SK-N-SH treated with all-trans-retinoic acid at 6 μM for 48 hours (cell line): ENCODE measurements at regions not wholly inside any gene's neighbourhood (a gene's known extent, or its start where the extent isn't known, plus 50 kb on each side); places are given as distances from the start of the nearest gene placed in this dataset.

Source experiments
- ATAC-seq: fragments of 200-7000 bp; cut with Tn5 transposase; 3 replicates; pipeline ENCODE4 v1.9.1; 2020; ENCODE audit warnings: mild to moderate bottlenecking, moderate library complexity
- ARNTL ChIP-seq: fragments of 450-650 bp; formaldehyde crosslinking; IDR thresholded peaks from 2 replicates; pipeline ENCODE4 v1.5.0; 2020; ENCODE audit warnings: low read depth, mild to moderate bottlenecking, moderate library complexity, borderline replicate concordance
- BACH2 ChIP-seq: fragments of 250-450 bp; sonication (Bioruptor Pico); IDR thresholded peaks from 2 replicates; pipeline ENCODE4 v1.9.0; 2021; ENCODE audit warnings: mild to moderate bottlenecking, borderline replicate concordance
- CREB5 ChIP-seq: fragments of 250-450 bp; sonication (Bioruptor Pico); IDR thresholded peaks from 2 replicates; pipeline ENCODE4 v1.5.1; 2020; ENCODE audit warnings: low read depth, mild to moderate bottlenecking, moderate library complexity
- CSDC2 ChIP-seq: fragments of 250-450 bp; sonication (Bioruptor Pico); IDR thresholded peaks from 2 replicates; pipeline ENCODE4 v1.5.0; 2020; ENCODE audit warnings: mild to moderate bottlenecking, moderate library complexity
- CSRNP3 ChIP-seq: fragments of 250-450 bp; sonication (Bioruptor Pico); IDR thresholded peaks from 2 replicates; pipeline ENCODE4 v1.5.1; 2021; ENCODE audit warnings: mild to moderate bottlenecking, moderate library complexity
- ESRRG ChIP-seq: fragments of 250-450 bp; sonication (Bioruptor Pico); IDR thresholded peaks from 2 replicates; pipeline ENCODE4 v1.6.1; 2021; ENCODE audit warnings: mild to moderate bottlenecking
- GLIS3 ChIP-seq: fragments of 250-450 bp; sonication (Bioruptor Pico); IDR thresholded peaks from 2 replicates; pipeline ENCODE4 v1.5.0; 2020; ENCODE audit warnings: mild to moderate bottlenecking, moderate library complexity
- ISL1 ChIP-seq: fragments of 250-450 bp; sonication (Bioruptor Pico); IDR thresholded peaks from 2 replicates; pipeline ENCODE4 v2.1.2; 2022; ENCODE audit warnings: mild to moderate bottlenecking, moderate library complexity
- OSR1 ChIP-seq: fragments of 250-450 bp; sonication (Bioruptor Pico); IDR thresholded peaks from 2 replicates; pipeline ENCODE4 v1.8.0; 2022; ENCODE audit warnings: moderate library complexity, mild to moderate bottlenecking, inconsistent platforms
- PATZ1 ChIP-seq: fragments of 250-450 bp; sonication (Bioruptor Pico); IDR thresholded peaks from 2 replicates; pipeline ENCODE4 v1.8.0; 2020; ENCODE audit warnings: mild to moderate bottlenecking, moderate library complexity, borderline replicate concordance
- PPARA ChIP-seq: fragments of 250-450 bp; sonication (Bioruptor Pico); IDR thresholded peaks from 2 replicates; pipeline ENCODE4 v1.5.0; 2020; ENCODE audit warnings: mild to moderate bottlenecking, borderline replicate concordance
- SNAI2 ChIP-seq: fragments of 250-450 bp; sonication (Bioruptor Pico); IDR thresholded peaks from 2 replicates; pipeline ENCODE4 v1.5.0; 2020; ENCODE audit warnings: mild to moderate bottlenecking, moderate library complexity
- TCF4 ChIP-seq: fragments of 250-450 bp; sonication (Bioruptor Pico); IDR thresholded peaks from 2 replicates; pipeline ENCODE4 v1.8.0; 2021; ENCODE audit warnings: mild to moderate bottlenecking, moderate library complexity, borderline replicate concordance
- TSHZ2 ChIP-seq: fragments of 250-450 bp; sonication (Bioruptor Pico); IDR thresholded peaks from 2 replicates; pipeline ENCODE4 v1.5.0; 2020; ENCODE audit warnings: mild to moderate bottlenecking, moderate library complexity
- ZC3H10 ChIP-seq: fragments of 250-450 bp; sonication (Bioruptor Pico); IDR thresholded peaks from 2 replicates; pipeline ENCODE4 v1.5.1; 2021; ENCODE audit warnings: mild to moderate bottlenecking, moderate library complexity
- ZFP3 ChIP-seq: fragments of 250-450 bp; sonication (Bioruptor Pico); IDR thresholded peaks from 2 replicates; pipeline ENCODE4 v1.5.0; 2020; ENCODE audit warnings: mild to moderate bottlenecking, moderate library complexity
- ZFP30 ChIP-seq: fragments of 450-650 bp; formaldehyde crosslinking; IDR thresholded peaks from 2 replicates; pipeline ENCODE4 v1.5.0; 2022; ENCODE audit warnings: mild to moderate bottlenecking, moderate library complexity
- ZNF565 ChIP-seq: fragments of 450-650 bp; formaldehyde crosslinking; conservative IDR thresholded peaks from 2 replicates; pipeline ENCODE4 v1.5.0; 2020; ENCODE audit warnings: low read depth, mild to moderate bottlenecking, moderate library complexity
- ZNF70 ChIP-seq: fragments of 450-650 bp; formaldehyde crosslinking; IDR thresholded peaks from 2 replicates; pipeline ENCODE4 v1.5.0; 2020; ENCODE audit warnings: mild to moderate bottlenecking, moderate library complexity
- ZNF8 ChIP-seq: fragments of 450-650 bp; formaldehyde crosslinking; IDR thresholded peaks from 2 replicates; pipeline ENCODE4 v1.5.0; 2020; ENCODE audit warnings: mild to moderate bottlenecking, moderate library complexity

GRCh38 chr9:99726758-99727157 lies 94.9 kb upstream of the NR4A3 start:
- ATAC-seq: peak; percentile 44; the same call in 2 of the 3 replicates
- TF ChIP-seq TSHZ2 (CRISPR knock-in tag): no peak
- TF ChIP-seq GLIS3: no peak
- no peak for TF ChIP-seq CREB5
- no peak for TF ChIP-seq SNAI2 (CRISPR knock-in tag)
- no peak for TF ChIP-seq CSRNP3 (CRISPR knock-in tag)

- no peak for TF ChIP-seq ZNF8 (CRISPR knock-in tag)
- no peak for TF ChIP-seq PATZ1 (CRISPR knock-in tag)
- no peak for TF ChIP-seq SNAI2 (CRISPR knock-in tag)
- TF ChIP-seq PPARA (CRISPR knock-in tag): no peak
- TF ChIP-seq ISL1 (CRISPR knock-in tag): no peak
- TF ChIP-seq CREB5: no peak
- no peak for TF ChIP-seq CSRNP3 (CRISPR knock-in tag)
- TF ChIP-seq BACH2 (CRISPR knock-in tag): no peak
- no peak for TF ChIP-seq ZC3H10 (CRISPR knock-in tag)
- TF ChIP-seq ZNF565 (CRISPR knock-in tag): no peak
- no peak for TF ChIP-seq ZFP3 (CRISPR knock-in tag)
- TF ChIP-seq TCF4 (CRISPR knock-in tag): no peak
- no peak for TF ChIP-seq ESRRG (CRISPR knock-in tag)
- TF ChIP-seq OSR1 (CRISPR knock-in tag): no peak
- TF ChIP-seq ARNTL (CRISPR knock-in tag): no peak
- no peak for TF ChIP-seq ZFP30
- no peak for TF ChIP-seq ZNF70 (CRISPR knock-in tag)
- no peak for ATAC-seq
Measured at GRCh38 chr9:99730062-99730461, 91.6 kb upstream of the NR4A3 start.

- TF ChIP-seq GLIS3 (no peak), ZNF70 (CRISPR knock-in tag) (no peak), ZFP3 (CRISPR knock-in tag) (no peak), PPARA (CRISPR knock-in tag) (no peak), SNAI2 (CRISPR knock-in tag) (no peak), CSDC2 (CRISPR knock-in tag) (no peak), ESRRG (CRISPR knock-in tag) (no peak), OSR1 (CRISPR knock-in tag) (no peak), BACH2 (CRISPR knock-in tag) (no peak), ARNTL (CRISPR knock-in tag) (no peak), CSRNP3 (CRISPR knock-in tag) (no peak)
- ATAC-seq: no peak
Measured at GRCh38 chr9:99731950-99732349, 89.7 kb upstream of the NR4A3 start.
